Left ventricle myocardium inferior (tissue), 1 donor: ENCODE measurements at regions not wholly inside any gene's neighbourhood (a gene's known extent, or its start where the extent isn't known, plus 50 kb on each side); places are given as distances from the start of the nearest gene placed in this dataset.

Experiments used
- DNase-seq: peaks from one replicate; pipeline ENCODE4 v3.0.0-alpha.2; 2020
- H3K27ac ChIP-seq: fragments of 200-600 bp; replicated peaks from 2 replicates; pipeline ENCODE4 v1.8.0; 2021
- H3K27me3 ChIP-seq: fragments of 200-600 bp; 2 replicates; pipeline ENCODE4 v1.8.0; 2021; ENCODE audit warnings: low read depth
- H3K36me3 ChIP-seq: fragments of 200-600 bp; 2 replicates; pipeline ENCODE4 v1.8.0; 2021
- H3K4me1 ChIP-seq: fragments of 200-600 bp; 2 replicates; pipeline ENCODE4 v1.8.0; 2021
- H3K4me3 ChIP-seq: fragments of 200-600 bp; 2 replicates; pipeline ENCODE4 v1.8.0; 2021; ENCODE audit warnings: mild to moderate bottlenecking, moderate library complexity
- H3K9me3 ChIP-seq: fragments of 200-600 bp; replicated peaks from 2 replicates; pipeline ENCODE4 v1.8.0; 2021
- CTCF ChIP-seq: fragments of 200-600 bp; IDR thresholded peaks from 2 replicates; pipeline ENCODE4 v1.8.0; 2021; ENCODE audit warnings: antibody characterized with exemption, mild to moderate bottlenecking, borderline replicate concordance
- intact Hi-C: fragments of 100-400 bp; cut with micrococcal nuclease; formaldehyde crosslinking; loops from one replicate; pipeline ENCODE4 v1.11.0; 2022
- donor health status: DM: no; HTN: yes; CAD: no; lungs with severe emphysema.

GRCh38 chr13:30081331-30081730 lies 226.0 kb downstream of the KATNAL1 start:
- no peak overlapping the region for H3K4me3 ChIP-seq
- H3K9me3 ChIP-seq = peaks cover 7% of the 10 kb centered on the region
- no peak overlapping the region for H3K27ac ChIP-seq
- no peaks in the 10 kb centered on the region for H3K4me1 ChIP-seq
- DNase-seq = no peak
- peaks cover 7% of the 10 kb centered on the region for H3K27me3 ChIP-seq
- no peak for TF ChIP-seq CTCF
- intact Hi-C loops = no loop called here
- H3K36me3 ChIP-seq = no peaks in the 10 kb centered on the region

GRCh38 chr13:30079501-30079900 lies 227.8 kb downstream of the KATNAL1 start:
- Histone ChIP-seq H3K4me1 (no peaks in the 10 kb centered on the region), H3K27ac (no peak overlapping the region), H3K27me3 (no peaks in the 10 kb centered on the region), H3K9me3 (peaks cover 7% of the 10 kb centered on the region), H3K36me3 (no peaks in the 10 kb centered on the region), H3K4me3 (no peak overlapping the region)
- TF ChIP-seq CTCF = no peak
- intact Hi-C loops = no loop called here
- no peak for DNase-seq

GRCh38 chr13:30078059-30078458 lies 227.6 kb upstream of the UBL3 start:
- TF ChIP-seq CTCF = no peak
- no peak overlapping the region for H3K4me3 ChIP-seq
- no peaks in the 10 kb centered on the region for H3K4me1 ChIP-seq
- no peak for DNase-seq
- no peaks in the 10 kb centered on the region for H3K27me3 ChIP-seq
- intact Hi-C loops = no loop called here
- no peak overlapping the region for H3K27ac ChIP-seq
- no peaks in the 10 kb centered on the region for H3K36me3 ChIP-seq
- H3K9me3 ChIP-seq = peaks cover 7% of the 10 kb centered on the region

- intact Hi-C loops = no loop called here
- Histone ChIP-seq H3K27ac (no peak overlapping the region), H3K9me3 (peaks cover 7% of the 10 kb centered on the region), H3K4me3 (no peak overlapping the region), H3K4me1 (no peaks in the 10 kb centered on the region), H3K36me3 (no peaks in the 10 kb centered on the region), H3K27me3 (no peaks in the 10 kb centered on the region)
- no peak for DNase-seq
- TF ChIP-seq CTCF = no peak
Measured at GRCh38 chr13:30077240-30077735, 226.9 kb upstream of the UBL3 start.

- Histone ChIP-seq H3K4me1 (no peaks in the 10 kb centered on the region), H3K9me3 (no peaks in the 10 kb centered on the region), H3K4me3 (no peak overlapping the region), H3K36me3 (no peaks in the 10 kb centered on the region), H3K27ac (no peak overlapping the region), H3K27me3 (peaks cover under 1% of the 10 kb centered on the region)
- DNase-seq = no peak
- TF ChIP-seq CTCF = no peak
- intact Hi-C loops = no loop called here
Measured at GRCh38 chr13:30074955-30075614, 224.7 kb upstream of the UBL3 start.
